ENCODE measurements at regions not wholly inside any gene's neighbourhood (a gene's known extent, or its start where the extent isn't known, plus 50 kb on each side); places are given as distances from the start of the nearest gene placed in this dataset.

DNA sequence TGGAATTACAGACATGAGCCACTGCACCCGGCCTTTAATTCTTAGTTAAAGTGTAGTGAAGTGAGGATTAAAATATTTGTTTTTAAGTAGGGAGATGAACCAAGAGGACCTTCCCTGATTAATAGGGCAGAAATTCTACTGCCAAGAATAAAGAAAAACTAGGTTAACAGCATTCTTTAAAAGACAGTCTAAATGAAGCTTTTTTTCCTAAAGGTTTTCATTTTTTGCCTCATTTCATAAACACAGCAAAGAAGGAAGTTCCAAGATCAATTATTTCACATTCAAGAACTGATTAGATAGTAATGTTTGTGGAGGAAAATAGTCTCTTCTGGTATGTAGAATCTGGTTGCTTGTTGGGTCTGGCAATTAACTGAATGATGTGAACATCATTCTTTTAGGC is 112.1 kb upstream of the ARSJ start:
- H3K4me1 Mint-ChIP-seq = peaks cover 10% of the 10 kb centered on the region
- ATAC-seq = no peak
- CTCF ChIA-PET = no interaction called here
- H3K27ac Mint-ChIP-seq = no peak overlapping the region
- no peaks in the 10 kb centered on the region for H3K27me3 Mint-ChIP-seq (ENCODE audit: low read depth)
- peaks cover 13% of the 10 kb centered on the region for H3K9me3 Mint-ChIP-seq
- no peak for DNase-seq (ENCODE audit: low spot score)
- H3K4me3 Mint-ChIP-seq = no peak overlapping the region
- POLR2A ChIA-PET = no interaction called here
- no peak for TF ChIP-seq NR2C2 (CRISPR knock-in tag; IDR thresholded peaks at IDR 0.05)
- TF ChIP-seq ZNF416 (CRISPR knock-in tag; IDR thresholded peaks at IDR 0.05) = no peak
- no peak for TF ChIP-seq GRHL2 (CRISPR knock-in tag; IDR thresholded peaks at IDR 0.05; ENCODE audit: insufficient replicate concordance, severe bottlenecking)
- TF ChIP-seq JAZF1 (CRISPR knock-in tag; IDR thresholded peaks at IDR 0.05) = no peak
- TF ChIP-seq TEAD1 (CRISPR knock-in tag; IDR thresholded peaks at IDR 0.05) = no peak
- TF ChIP-seq, protein P1, sequence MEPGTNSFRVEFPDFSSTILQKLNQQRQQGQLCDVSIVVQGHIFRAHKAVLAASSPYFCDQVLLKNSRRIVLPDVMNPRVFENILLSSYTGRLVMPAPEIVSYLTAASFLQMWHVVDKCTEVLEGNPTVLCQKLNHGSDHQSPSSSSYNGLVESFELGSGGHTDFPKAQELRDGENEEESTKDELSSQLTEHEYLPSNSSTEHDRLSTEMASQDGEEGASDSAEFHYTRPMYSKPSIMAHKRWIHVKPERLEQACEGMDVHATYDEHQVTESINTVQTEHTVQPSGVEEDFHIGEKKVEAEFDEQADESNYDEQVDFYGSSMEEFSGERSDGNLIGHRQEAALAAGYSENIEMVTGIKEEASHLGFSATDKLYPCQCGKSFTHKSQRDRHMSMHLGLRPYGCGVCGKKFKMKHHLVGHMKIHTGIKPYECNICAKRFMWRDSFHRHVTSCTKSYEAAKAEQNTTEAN (CRISPR knock-in tag; IDR thresholded peaks at IDR 0.05) = no peak
- TF ChIP-seq, protein P2, sequence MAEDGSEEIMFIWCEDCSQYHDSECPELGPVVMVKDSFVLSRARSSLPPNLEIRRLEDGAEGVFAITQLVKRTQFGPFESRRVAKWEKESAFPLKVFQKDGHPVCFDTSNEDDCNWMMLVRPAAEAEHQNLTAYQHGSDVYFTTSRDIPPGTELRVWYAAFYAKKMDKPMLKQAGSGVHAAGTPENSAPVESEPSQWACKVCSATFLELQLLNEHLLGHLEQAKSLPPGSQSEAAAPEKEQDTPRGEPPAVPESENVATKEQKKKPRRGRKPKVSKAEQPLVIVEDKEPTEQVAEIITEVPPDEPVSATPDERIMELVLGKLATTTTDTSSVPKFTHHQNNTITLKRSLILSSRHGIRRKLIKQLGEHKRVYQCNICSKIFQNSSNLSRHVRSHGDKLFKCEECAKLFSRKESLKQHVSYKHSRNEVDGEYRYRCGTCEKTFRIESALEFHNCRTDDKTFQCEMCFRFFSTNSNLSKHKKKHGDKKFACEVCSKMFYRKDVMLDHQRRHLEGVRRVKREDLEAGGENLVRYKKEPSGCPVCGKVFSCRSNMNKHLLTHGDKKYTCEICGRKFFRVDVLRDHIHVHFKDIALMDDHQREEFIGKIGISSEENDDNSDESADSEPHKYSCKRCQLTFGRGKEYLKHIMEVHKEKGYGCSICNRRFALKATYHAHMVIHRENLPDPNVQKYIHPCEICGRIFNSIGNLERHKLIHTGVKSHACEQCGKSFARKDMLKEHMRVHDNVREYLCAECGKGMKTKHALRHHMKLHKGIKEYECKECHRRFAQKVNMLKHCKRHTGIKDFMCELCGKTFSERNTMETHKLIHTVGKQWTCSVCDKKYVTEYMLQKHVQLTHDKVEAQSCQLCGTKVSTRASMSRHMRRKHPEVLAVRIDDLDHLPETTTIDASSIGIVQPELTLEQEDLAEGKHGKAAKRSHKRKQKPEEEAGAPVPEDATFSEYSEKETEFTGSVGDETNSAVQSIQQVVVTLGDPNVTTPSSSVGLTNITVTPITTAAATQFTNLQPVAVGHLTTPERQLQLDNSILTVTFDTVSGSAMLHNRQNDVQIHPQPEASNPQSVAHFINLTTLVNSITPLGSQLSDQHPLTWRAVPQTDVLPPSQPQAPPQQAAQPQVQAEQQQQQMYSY (CRISPR knock-in tag; IDR thresholded peaks at IDR 0.05) = no peak
- TF ChIP-seq, protein P3, sequence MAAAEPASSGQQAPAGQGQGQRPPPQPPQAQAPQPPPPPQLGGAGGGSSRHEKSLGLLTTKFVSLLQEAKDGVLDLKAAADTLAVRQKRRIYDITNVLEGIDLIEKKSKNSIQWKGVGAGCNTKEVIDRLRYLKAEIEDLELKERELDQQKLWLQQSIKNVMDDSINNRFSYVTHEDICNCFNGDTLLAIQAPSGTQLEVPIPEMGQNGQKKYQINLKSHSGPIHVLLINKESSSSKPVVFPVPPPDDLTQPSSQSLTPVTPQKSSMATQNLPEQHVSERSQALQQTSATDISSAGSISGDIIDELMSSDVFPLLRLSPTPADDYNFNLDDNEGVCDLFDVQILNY (CRISPR knock-in tag; IDR thresholded peaks at IDR 0.05) = no peak
- no peak for TF ChIP-seq FOXJ3 (CRISPR knock-in tag; IDR thresholded peaks at IDR 0.05; ENCODE audit: borderline replicate concordance)
- TF ChIP-seq, protein P4, sequence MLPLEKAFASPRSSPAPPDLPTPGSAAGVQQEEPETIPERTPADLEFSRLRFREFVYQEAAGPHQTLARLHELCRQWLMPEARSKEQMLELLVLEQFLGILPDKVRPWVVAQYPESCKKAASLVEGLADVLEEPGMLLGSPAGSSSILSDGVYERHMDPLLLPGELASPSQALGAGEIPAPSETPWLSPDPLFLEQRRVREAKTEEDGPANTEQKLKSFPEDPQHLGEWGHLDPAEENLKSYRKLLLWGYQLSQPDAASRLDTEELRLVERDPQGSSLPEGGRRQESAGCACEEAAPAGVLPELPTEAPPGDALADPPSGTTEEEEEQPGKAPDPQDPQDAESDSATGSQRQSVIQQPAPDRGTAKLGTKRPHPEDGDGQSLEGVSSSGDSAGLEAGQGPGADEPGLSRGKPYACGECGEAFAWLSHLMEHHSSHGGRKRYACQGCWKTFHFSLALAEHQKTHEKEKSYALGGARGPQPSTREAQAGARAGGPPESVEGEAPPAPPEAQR (CRISPR knock-in tag; IDR thresholded peaks at IDR 0.05) = no peak
- TF ChIP-seq NFE2L1 (CRISPR knock-in tag; IDR thresholded peaks at IDR 0.05) = no peak
- TF ChIP-seq ZBTB21 (CRISPR knock-in tag; IDR thresholded peaks at IDR 0.05; ENCODE audit: borderline replicate concordance) = no peak
- TF ChIP-seq MYBL2 (CRISPR knock-in tag; IDR thresholded peaks at IDR 0.05) = no peak
- TF ChIP-seq TCF7 (CRISPR knock-in tag; IDR thresholded peaks at IDR 0.05; ENCODE audit: low read depth) = no peak
- TF ChIP-seq, protein P5, sequence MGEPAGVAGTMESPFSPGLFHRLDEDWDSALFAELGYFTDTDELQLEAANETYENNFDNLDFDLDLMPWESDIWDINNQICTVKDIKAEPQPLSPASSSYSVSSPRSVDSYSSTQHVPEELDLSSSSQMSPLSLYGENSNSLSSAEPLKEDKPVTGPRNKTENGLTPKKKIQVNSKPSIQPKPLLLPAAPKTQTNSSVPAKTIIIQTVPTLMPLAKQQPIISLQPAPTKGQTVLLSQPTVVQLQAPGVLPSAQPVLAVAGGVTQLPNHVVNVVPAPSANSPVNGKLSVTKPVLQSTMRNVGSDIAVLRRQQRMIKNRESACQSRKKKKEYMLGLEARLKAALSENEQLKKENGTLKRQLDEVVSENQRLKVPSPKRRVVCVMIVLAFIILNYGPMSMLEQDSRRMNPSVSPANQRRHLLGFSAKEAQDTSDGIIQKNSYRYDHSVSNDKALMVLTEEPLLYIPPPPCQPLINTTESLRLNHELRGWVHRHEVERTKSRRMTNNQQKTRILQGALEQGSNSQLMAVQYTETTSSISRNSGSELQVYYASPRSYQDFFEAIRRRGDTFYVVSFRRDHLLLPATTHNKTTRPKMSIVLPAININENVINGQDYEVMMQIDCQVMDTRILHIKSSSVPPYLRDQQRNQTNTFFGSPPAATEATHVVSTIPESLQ (CRISPR knock-in tag; IDR thresholded peaks at IDR 0.05) = no peak
- TF ChIP-seq CREB1 (CRISPR knock-in tag; IDR thresholded peaks at IDR 0.05) = no peak
- no peak for TF ChIP-seq ELF4 (CRISPR knock-in tag; IDR thresholded peaks at IDR 0.05; ENCODE audit: low read depth)
- TF ChIP-seq, protein P6, sequence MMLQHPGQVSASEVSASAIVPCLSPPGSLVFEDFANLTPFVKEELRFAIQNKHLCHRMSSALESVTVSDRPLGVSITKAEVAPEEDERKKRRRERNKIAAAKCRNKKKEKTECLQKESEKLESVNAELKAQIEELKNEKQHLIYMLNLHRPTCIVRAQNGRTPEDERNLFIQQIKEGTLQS (CRISPR knock-in tag; conservative IDR thresholded peaks at IDR 0.05) = no peak
- H3K36me3 Mint-ChIP-seq = peaks cover 10% of the 10 kb centered on the region

Data from WTC11 (cell line).